Esophagus muscularis mucosa (tissue), 4 donors: ENCODE measurements at regions not wholly inside any gene's neighbourhood (a gene's known extent, or its start where the extent isn't known, plus 50 kb on each side); places are given as distances from the start of the nearest gene placed in this dataset.
A peak's percentile ranks its signal among the peaks of the same experiment; 100 is the strongest.

Experiments
- DNase-seq: peaks from one replicate; pipeline ENCODE4 v3.0.0-alpha.2; 2017; ENCODE audit errors: extremely low spot score
- H3K27ac ChIP-seq, 4 donors: fragments of 200-600 bp; sonication (generic); replicated peaks in 1 of 4; 1 replicate in 3 of 4; 2 replicates in 1 of 4; pipeline ENCODE4 v1.5.1; 2016 to 2019; ENCODE audit warnings: mild to moderate bottlenecking in 1 of 4
- H3K27me3 ChIP-seq, 4 donors: fragments of 200-600 bp; sonication (generic); one replicate each; pipeline versions ENCODE4 v1.5.1 to v1.6.0; 2016 to 2019
- H3K36me3 ChIP-seq, 4 donors: fragments of 200-600 bp; sonication (generic); one replicate each; pipeline ENCODE4 v1.5.1; 2016 to 2019
- H3K4me1 ChIP-seq, 4 donors: fragments of 200-600 bp; sonication (generic); one replicate each; pipeline ENCODE4 v1.5.1; 2016 to 2019
- H3K4me3 ChIP-seq, 4 donors: fragments of 200-600 bp; sonication (generic); 1 replicate in 2 of 4; 2 replicates in 2 of 4; pipeline ENCODE4 v1.5.1; 2016 to 2019; ENCODE audit warnings: mild to moderate bottlenecking in 4 of 4, moderate library complexity in 1 of 4
- H3K9me3 ChIP-seq, 4 donors: fragments of 200-600 bp; sonication (generic); 1 replicate in 3 of 4; 2 replicates in 1 of 4; pipeline ENCODE4 v1.5.1; 2016 to 2019
- EP300 ChIP-seq: sonication (generic); formaldehyde crosslinking; IDR thresholded peaks from one replicate; pipeline ENCODE4 v1.6.1; 2017; ENCODE audit warnings: antibody characterized with exemption
- POLR2A ChIP-seq: fragments of 450-650 bp; IDR thresholded peaks from one replicate; pipeline ENCODE4 v1.6.1; 2017; ENCODE audit warnings: antibody characterized with exemption, moderate library complexity, mild to moderate bottlenecking, low read depth
- POLR2AphosphoS5 ChIP-seq, 2 donors: sonication (generic); formaldehyde crosslinking; IDR thresholded peaks; one replicate each; pipeline ENCODE4 v1.6.1; 2017; ENCODE audit warnings: antibody characterized with exemption in 2 of 2
- WGBS: methylation state at CpG from one replicate; pipeline ENCODE4 v1.1.5; 2018; 5-methylcytosine and 5-hydroxymethylcytosine counted together
- intact Hi-C: fragments of 100-400 bp; cut with DNase I; formaldehyde crosslinking; loops from one replicate; pipeline ENCODE4 v1.15.1; 2023
- TF ChIP-seq, protein P1 (sequence below), 3 experiments: fragments of 200-600 bp in 2 of 3; fragments of 450-650 bp in 1 of 3; sonication (generic) in 2 of 3; IDR thresholded peaks; one replicate each; pipeline ENCODE4 v1.5.1; 2017 to 2019; ENCODE audit warnings: antibody characterized with exemption in 3 of 3, mild to moderate bottlenecking in 2 of 3, moderate library complexity in 1 of 3

- intact Hi-C loops = no loop called here
- Histone ChIP-seq H3K27me3 (no peaks in the 10 kb centered on the region), H3K36me3 (no peaks in the 10 kb centered on the region), H3K4me3 (no peak overlapping the region), H3K4me1 (no peaks in the 10 kb centered on the region), H3K9me3 (no peaks in the 10 kb centered on the region), H3K27ac (peak overlapping the region in 1 of 4 donors; percentile 41)
- TF ChIP-seq POLR2AphosphoS5 (IDR thresholded peaks at IDR 0.05) (no peak), POLR2A (no peak), EP300 (no peak)
- TF ChIP-seq, protein P1, sequence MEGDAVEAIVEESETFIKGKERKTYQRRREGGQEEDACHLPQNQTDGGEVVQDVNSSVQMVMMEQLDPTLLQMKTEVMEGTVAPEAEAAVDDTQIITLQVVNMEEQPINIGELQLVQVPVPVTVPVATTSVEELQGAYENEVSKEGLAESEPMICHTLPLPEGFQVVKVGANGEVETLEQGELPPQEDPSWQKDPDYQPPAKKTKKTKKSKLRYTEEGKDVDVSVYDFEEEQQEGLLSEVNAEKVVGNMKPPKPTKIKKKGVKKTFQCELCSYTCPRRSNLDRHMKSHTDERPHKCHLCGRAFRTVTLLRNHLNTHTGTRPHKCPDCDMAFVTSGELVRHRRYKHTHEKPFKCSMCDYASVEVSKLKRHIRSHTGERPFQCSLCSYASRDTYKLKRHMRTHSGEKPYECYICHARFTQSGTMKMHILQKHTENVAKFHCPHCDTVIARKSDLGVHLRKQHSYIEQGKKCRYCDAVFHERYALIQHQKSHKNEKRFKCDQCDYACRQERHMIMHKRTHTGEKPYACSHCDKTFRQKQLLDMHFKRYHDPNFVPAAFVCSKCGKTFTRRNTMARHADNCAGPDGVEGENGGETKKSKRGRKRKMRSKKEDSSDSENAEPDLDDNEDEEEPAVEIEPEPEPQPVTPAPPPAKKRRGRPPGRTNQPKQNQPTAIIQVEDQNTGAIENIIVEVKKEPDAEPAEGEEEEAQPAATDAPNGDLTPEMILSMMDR (IDR thresholded peaks at IDR 0.05) = no peak
- no peak for DNase-seq
- WGBS = 77% methylated on average over 7 of the region's 7 CpGs
These were observed 93.1 kb downstream of the NTMT2 start for GRCh38 chr1:170238704-170239391.

GRCh38 chr1:170239445-170239844 is 93.7 kb downstream of the NTMT2 start:
- intact Hi-C loops = no loop called here
- no peak for TF ChIP-seq EP300
- TF ChIP-seq POLR2A = no peak
- TF ChIP-seq POLR2AphosphoS5 (IDR thresholded peaks at IDR 0.05) = peak in 1 of 2 donors; percentile 22
- no peaks in the 10 kb centered on the region for H3K36me3 ChIP-seq

GRCh38 chr1:170240409-170240808 is 94.7 kb downstream of the NTMT2 start:
- Histone ChIP-seq H3K27me3 (no peaks in the 10 kb centered on the region), H3K4me1 (no peaks in the 10 kb centered on the region), H3K36me3 (no peaks in the 10 kb centered on the region), H3K4me3 (no peak overlapping the region), H3K27ac (no peak overlapping the region), H3K9me3 (no peaks in the 10 kb centered on the region)
- no peak for DNase-seq
- TF ChIP-seq POLR2AphosphoS5 (IDR thresholded peaks at IDR 0.05) (no peak), POLR2A (no peak), EP300 (no peak)
- TF ChIP-seq, protein P1 (IDR thresholded peaks at IDR 0.05) = no peak
- WGBS = 87% methylated on average over 2 of the region's 2 CpGs
- intact Hi-C loops = no loop called here

More at GRCh38 chr1:170239445-170239844, 93.7 kb downstream of the NTMT2 start:
- WGBS = 50% methylated on average over 3 of the region's 3 CpGs
- no peaks in the 10 kb centered on the region for H3K9me3 ChIP-seq
- H3K27ac ChIP-seq = peak overlapping the region in 1 of 4 donors; percentile 41
- no peaks in the 10 kb centered on the region for H3K4me1 ChIP-seq
- no peaks in the 10 kb centered on the region for H3K27me3 ChIP-seq
- DNase-seq = no peak
- no peak overlapping the region for H3K4me3 ChIP-seq

- DNase-seq = no peak
- intact Hi-C loops = no loop called here
- no peak overlapping the region for H3K4me3 ChIP-seq
- 86% methylated on average over 7 of the region's 7 CpGs for WGBS
- H3K27ac ChIP-seq = no peak overlapping the region
- TF ChIP-seq EP300 (no peak), POLR2AphosphoS5 (IDR thresholded peaks at IDR 0.05) (peak in 1 of 2 donors; percentile 10)
- TF ChIP-seq, protein P1 (IDR thresholded peaks at IDR 0.05) = no peak
- no peaks in the 10 kb centered on the region for H3K36me3 ChIP-seq
- H3K9me3 ChIP-seq = no peaks in the 10 kb centered on the region
- no peaks in the 10 kb centered on the region for H3K4me1 ChIP-seq
- no peaks in the 10 kb centered on the region for H3K27me3 ChIP-seq
These were observed 95.6 kb downstream of the NTMT2 start for GRCh38 chr1:170241266-170241851.

DNA sequence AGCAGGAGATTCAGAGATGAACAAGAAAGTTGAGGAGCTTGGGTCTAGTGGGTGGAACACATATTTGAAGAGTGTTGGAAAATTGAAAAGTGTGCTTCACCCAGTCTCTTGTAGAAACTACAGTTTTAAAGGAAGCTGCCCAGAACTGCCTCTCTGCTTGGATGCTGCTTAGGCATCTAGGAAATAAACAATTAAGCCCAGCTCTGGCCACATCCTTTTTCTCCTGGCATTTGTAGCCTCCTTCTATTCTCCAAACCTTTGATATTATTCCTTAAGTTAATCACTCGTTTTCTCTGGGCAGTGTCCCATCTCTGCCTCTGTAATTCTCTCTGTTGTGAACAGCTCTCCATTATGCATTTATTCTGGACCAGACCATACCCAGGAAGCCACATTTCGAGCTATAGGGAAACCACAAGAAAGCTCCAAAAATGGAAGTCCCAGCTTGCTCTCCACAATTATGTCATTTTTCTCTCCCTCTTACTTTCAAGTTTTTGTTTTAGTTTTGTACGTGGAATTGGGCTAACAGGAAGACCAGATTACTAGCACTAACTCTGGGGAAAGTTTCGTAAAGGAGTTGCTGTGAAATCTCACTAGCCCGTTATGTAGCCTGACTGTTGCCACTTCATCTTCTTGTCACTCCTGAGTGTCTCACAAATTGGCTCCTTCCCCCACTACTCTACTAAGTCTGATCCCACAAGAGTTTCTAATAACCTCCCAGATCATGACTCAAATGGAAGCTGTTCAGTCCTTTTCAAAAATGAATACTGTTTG is 102.2 kb downstream of the NTMT2 start:
- H3K27me3 ChIP-seq = no peaks in the 10 kb centered on the region
- peaks cover 0 to 9% (median 4%) of the 10 kb centered on the region in 4 donors for H3K9me3 ChIP-seq
- no peaks in the 10 kb centered on the region for H3K36me3 ChIP-seq
- intact Hi-C loops = no loop called here
- H3K27ac ChIP-seq = no peak overlapping the region
- 67% methylated on average over 5 of the region's 5 CpGs for WGBS
- H3K4me1 ChIP-seq = no peaks in the 10 kb centered on the region
- DNase-seq = no peak
- no peak overlapping the region for H3K4me3 ChIP-seq
- TF ChIP-seq, protein P1 (IDR thresholded peaks at IDR 0.05) = no peak
- TF ChIP-seq POLR2AphosphoS5 (IDR thresholded peaks at IDR 0.05) (no peak), POLR2A (no peak), EP300 (no peak)
